H9 (cell line): ENCODE measurements at regions not wholly inside any gene's neighbourhood (a gene's known extent, or its start where the extent isn't known, plus 50 kb on each side); places are given as distances from the start of the nearest gene placed in this dataset.

Experiments
- DNase-seq: peaks from one replicate; pipeline ENCODE4 v3.0.0-alpha.2; 2017
- H2AFZ ChIP-seq: one replicate; pipeline ENCODE4 v1.6.1; 2013; ENCODE audit warnings: mild to moderate bottlenecking, low read length, control low read depth, moderate library complexity
- H2AK5ac ChIP-seq: 2 replicates; pipeline ENCODE4 v1.6.1; 2013; ENCODE audit warnings: low read length, control low read depth, mixed read lengths; ENCODE audit not compliant: insufficient read length
- H2BK120ac ChIP-seq: one replicate; pipeline ENCODE4 v1.6.1; 2013; ENCODE audit warnings: low read depth, mild to moderate bottlenecking, low read length, control low read depth, inconsistent platforms; ENCODE audit not compliant: poor library complexity, severe bottlenecking
- H2BK12ac ChIP-seq: 2 replicates; pipeline ENCODE4 v1.6.1; 2013; ENCODE audit warnings: low read length, control low read depth, mixed read lengths, low read depth; ENCODE audit not compliant: insufficient read length
- H2BK15ac ChIP-seq: 2 replicates; pipeline ENCODE4 v1.6.1; 2013; ENCODE audit warnings: low read depth, low read length, control low read depth
- H2BK20ac ChIP-seq: one replicate; pipeline ENCODE4 v1.6.1; 2013; ENCODE audit warnings: low read depth, mild to moderate bottlenecking, low read length, control low read depth, inconsistent platforms; ENCODE audit not compliant: poor library complexity, severe bottlenecking
- H2BK5ac ChIP-seq: 2 replicates; pipeline ENCODE4 v1.6.1; 2013; ENCODE audit warnings: low read length, control low read depth, mixed read lengths; ENCODE audit not compliant: insufficient read length
- H3K14ac ChIP-seq: 2 replicates; pipeline ENCODE4 v1.6.1; 2013; ENCODE audit warnings: low read length, control low read depth; ENCODE audit not compliant: insufficient read depth
- H3K18ac ChIP-seq: 2 replicates; pipeline ENCODE4 v1.6.1; 2013; ENCODE audit warnings: low read depth, mild to moderate bottlenecking, mixed read lengths, low read length, control low read depth; ENCODE audit not compliant: insufficient read length
- H3K23ac ChIP-seq: 2 replicates; pipeline ENCODE4 v1.6.1; 2013; ENCODE audit warnings: low read length, control low read depth, mixed read lengths, low read depth; ENCODE audit not compliant: insufficient read length
- H3K23me2 ChIP-seq: 2 replicates; pipeline ENCODE4 v1.6.1; 2013; ENCODE audit warnings: low read depth, mild to moderate bottlenecking, mixed read lengths, low read length, control low read depth; ENCODE audit not compliant: insufficient read length, poor library complexity, severe bottlenecking
- H3K27ac ChIP-seq: 2 replicates; pipeline ENCODE4 v1.5.1; 2013; ENCODE audit warnings: low read length, control low read depth, mixed read lengths, low read depth; ENCODE audit not compliant: insufficient read length
- H3K27me3 ChIP-seq: 2 replicates; pipeline ENCODE4 v1.6.1; 2013; ENCODE audit warnings: low read length, control low read depth, inconsistent platforms; ENCODE audit not compliant: insufficient read depth
- H3K4ac ChIP-seq: 2 replicates; pipeline ENCODE4 v1.6.1; 2013; ENCODE audit warnings: low read depth, mild to moderate bottlenecking, control low read depth, inconsistent platforms, low read length, moderate library complexity
- H3K4me1 ChIP-seq: 2 replicates; pipeline ENCODE4 v1.6.1; 2013; ENCODE audit warnings: low read length, control low read depth, inconsistent platforms; ENCODE audit not compliant: insufficient read depth
- H3K4me2 ChIP-seq: 2 replicates; pipeline ENCODE4 v1.6.1; 2013; ENCODE audit warnings: low read length, control low read depth, mixed read lengths; ENCODE audit not compliant: insufficient read length, insufficient read depth
- H3K56ac ChIP-seq: 2 replicates; pipeline ENCODE4 v1.6.1; 2013; ENCODE audit warnings: low read depth, mild to moderate bottlenecking, mixed read lengths, low read length, control low read depth; ENCODE audit not compliant: insufficient read length
- H3K79me1 ChIP-seq: 2 replicates; pipeline ENCODE4 v1.6.1; 2013; ENCODE audit warnings: low read depth, mild to moderate bottlenecking, moderate library complexity, low read length, control low read depth, inconsistent platforms; ENCODE audit not compliant: insufficient read depth, poor library complexity, severe bottlenecking
- H3K79me2 ChIP-seq: 2 replicates; pipeline ENCODE4 v1.6.1; 2013; ENCODE audit warnings: low read length, control low read depth, inconsistent platforms; ENCODE audit not compliant: insufficient read depth
- H3K9ac ChIP-seq: 2 replicates; pipeline ENCODE4 v1.6.1; 2013; ENCODE audit warnings: low read length, control low read depth, mixed read lengths; ENCODE audit not compliant: insufficient read length; ENCODE audit errors: extremely low read depth
- H3K9me3 ChIP-seq: one replicate; pipeline ENCODE4 v1.6.1; 2013; ENCODE audit warnings: low read depth, low read length, inconsistent platforms; ENCODE audit not compliant: control insufficient read depth
- H3T11ph ChIP-seq: one replicate; pipeline ENCODE4 v1.6.1; 2013; ENCODE audit warnings: mild to moderate bottlenecking, low read length, control low read depth, inconsistent platforms
- H4K20me1 ChIP-seq: one replicate; pipeline ENCODE4 v1.6.1; 2013; ENCODE audit not compliant: control insufficient read depth, insufficient read length, insufficient read depth
- H4K5ac ChIP-seq: 2 replicates; pipeline ENCODE4 v1.6.1; 2013; ENCODE audit warnings: low read depth, mild to moderate bottlenecking, mixed read lengths, low read length, control low read depth; ENCODE audit not compliant: insufficient read length
- H4K8ac ChIP-seq: replicated peaks from 2 replicates; pipeline ENCODE4 v1.6.1; 2013; ENCODE audit warnings: low read length, control low read depth, mixed read lengths, low read depth; ENCODE audit not compliant: insufficient read length
- H4K91ac ChIP-seq: 2 replicates; pipeline ENCODE4 v1.6.1; 2013; ENCODE audit warnings: low read depth, mild to moderate bottlenecking, moderate library complexity, mixed read lengths, low read length, control low read depth; ENCODE audit not compliant: insufficient read length
- H3K27ac Mint-ChIP-seq, 3 experiments: 2 replicates in 2 of 3; 3 replicates in 1 of 3; pipeline ENCODE4 v1.8.0; 2020 to 2021; ENCODE audit warnings: mixed read lengths in 3 of 3, mild to moderate bottlenecking in 1 of 3, moderate library complexity in 1 of 3
- H3K27me3 Mint-ChIP-seq: 2 replicates; pipeline ENCODE4 v1.8.0; 2021; ENCODE audit warnings: low read depth, mild to moderate bottlenecking, moderate library complexity, mixed read lengths
- H3K36me3 Mint-ChIP-seq, 3 experiments: 2 replicates in 2 of 3; 3 replicates in 1 of 3; pipeline ENCODE4 v1.8.0; 2020 to 2021; ENCODE audit warnings: low read depth in 3 of 3, mixed read lengths in 3 of 3; ENCODE audit not compliant: insufficient read depth in 1 of 3
- H3K4me1 Mint-ChIP-seq, 2 experiments: 2 replicates each; pipeline ENCODE4 v1.8.0; 2020; ENCODE audit warnings: mixed read lengths in 2 of 2
- H3K4me3 Mint-ChIP-seq, 2 experiments: 2 replicates in 1 of 2; 3 replicates in 1 of 2; pipeline ENCODE4 v1.8.0; 2020 to 2021; ENCODE audit warnings: mild to moderate bottlenecking in 2 of 2, mixed read lengths in 2 of 2, moderate library complexity in 1 of 2
- H3K9me3 Mint-ChIP-seq, 2 experiments: 2 replicates in 1 of 2; 3 replicates in 1 of 2; pipeline ENCODE4 v1.8.0; 2020; ENCODE audit warnings: mild to moderate bottlenecking in 2 of 2, mixed read lengths in 2 of 2, moderate library complexity in 1 of 2
- CTCF ChIP-seq: fragments of 200-600 bp; sonication (generic); conservative IDR thresholded peaks from 3 replicates; pipeline ENCODE4 v1.8.0; 2021; ENCODE audit warnings: antibody characterized with exemption, mild to moderate bottlenecking
- WGBS: extraction: QIAGEN DNeasy Blood & Tissue Kit; methylation state at CpG from one replicate; pipeline ENCODE4 v1.1.7; 2013; ENCODE audit warnings: missing lambda C conversion rate, low lambda C conversion rate, mixed read lengths; ENCODE audit not compliant: insufficient read length; ENCODE audit errors: extremely low coverage; 5-methylcytosine and 5-hydroxymethylcytosine counted together

GRCh38 chr13:106161146-106161545 is 374.3 kb downstream of the EFNB2 start:
- H3K4ac ChIP-seq: no peak overlapping the region
- no peak overlapping the region for H3K27ac Mint-ChIP-seq

More at GRCh38 chr13:106161146-106161545, 374.3 kb downstream of the EFNB2 start:
- no peak overlapping the region for H3K9ac ChIP-seq
- no peak overlapping the region for H3T11ph ChIP-seq
- no peak overlapping the region for H3K18ac ChIP-seq
- WGBS: no CpG with 5 or more reads among the region's 3 CpGs
- no peaks in the 10 kb centered on the region for H3K23me2 ChIP-seq
- no peaks in the 10 kb centered on the region for H3K4me1 ChIP-seq
- H3K14ac ChIP-seq: no peak overlapping the region
- DNase-seq: no peak
- no peak for TF ChIP-seq CTCF
- H2AFZ ChIP-seq: no peak overlapping the region
- H3K4me2 ChIP-seq: no peak overlapping the region
- H3K9me3 ChIP-seq: no peaks in the 10 kb centered on the region
- H3K27me3 ChIP-seq: no peaks in the 10 kb centered on the region
- no peak overlapping the region for H3K23ac ChIP-seq
- H3K56ac ChIP-seq: no peak overlapping the region
- H2BK12ac ChIP-seq: no peak overlapping the region
- Mint-ChIP-seq H3K4me1 (peaks cover 4% of the 10 kb centered on the region in 2 experiments), H3K9me3 (peaks cover 2 to 3% of the 10 kb centered on the region in 2 experiments; a peak in 1 of 5 replicates), H3K4me3 (no peak overlapping the region), H3K36me3 (peaks cover 0 to 4% (median 1%) of the 10 kb centered on the region in 3 experiments; a peak in 1 of 7 replicates), H3K27me3 (no peaks in the 10 kb centered on the region)
- no peak overlapping the region for H2BK120ac ChIP-seq
- no peaks in the 10 kb centered on the region for H3K79me2 ChIP-seq
- H2BK5ac ChIP-seq: no peak overlapping the region
- no peak overlapping the region for H4K5ac ChIP-seq
- H4K91ac ChIP-seq: no peak overlapping the region
- no peak overlapping the region for H3K27ac ChIP-seq
- no peak overlapping the region for H2AK5ac ChIP-seq
- no peaks in the 10 kb centered on the region for H3K79me1 ChIP-seq
- H2BK20ac ChIP-seq: no peak overlapping the region
- H4K8ac ChIP-seq: no peak overlapping the region
- H2BK15ac ChIP-seq: no peak overlapping the region
- H4K20me1 ChIP-seq: no peaks in the 10 kb centered on the region
